ENCODE measurements at regions not wholly inside any gene's neighbourhood (a gene's known extent, or its start where the extent isn't known, plus 50 kb on each side); places are given as distances from the start of the nearest gene placed in this dataset.
"Not testable (repeated sequence)": the region's sequence is repeated elsewhere in the genome, so short reads cannot be mapped to it uniquely, and the experiment has no call there.

GRCh38 chr19:28329429-28329828 lies 883.5 kb downstream of the UQCRFS1 start:
- Mint-ChIP-seq H3K9me3 (peaks cover 10% of the 10 kb centered on the region), H3K4me3 (no peak overlapping the region), H3K4me1 (no peaks in the 10 kb centered on the region), H3K27ac (no peak overlapping the region), H3K36me3 (no peaks in the 10 kb centered on the region), H3K27me3 (no peaks in the 10 kb centered on the region)
- DNase-seq (ENCODE audit: low spot score in 2 of 2) (no peak), ATAC-seq (ENCODE audit: low read depth) (no peak)

- Mint-ChIP-seq H3K9me3 (peaks cover 6% of the 10 kb centered on the region), H3K4me1 (no peaks in the 10 kb centered on the region), H3K27ac (no peak overlapping the region), H3K27me3 (no peaks in the 10 kb centered on the region), H3K4me3 (no peak overlapping the region), H3K36me3 (no peaks in the 10 kb centered on the region)
- DNase-seq (ENCODE audit: low spot score in 2 of 2) (no peak), ATAC-seq (ENCODE audit: low read depth) (no peak)
Observed at GRCh38 chr19:28327905-28328304, 885.0 kb downstream of the UQCRFS1 start.

DNA sequence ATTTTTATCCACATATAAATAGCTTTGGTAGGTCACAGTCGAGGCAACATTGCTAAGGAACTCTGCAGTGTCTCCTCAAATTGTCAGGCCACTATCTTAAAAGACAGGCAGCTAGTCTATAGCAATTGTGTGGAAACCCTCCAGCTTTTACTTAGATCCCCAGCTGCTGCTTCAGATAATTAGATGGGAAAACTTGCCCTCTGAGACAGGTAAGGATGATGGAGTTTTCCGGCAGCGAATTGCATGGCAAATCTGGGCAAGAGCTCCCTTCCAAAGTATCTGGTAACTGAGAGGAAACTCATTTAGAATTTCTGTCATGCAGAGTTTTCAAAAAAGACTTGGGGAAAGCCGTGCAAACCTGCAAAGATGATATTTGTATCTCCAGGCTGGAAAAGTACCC lies 886.2 kb downstream of the UQCRFS1 start:
- no peak overlapping the region for H3K4me3 Mint-ChIP-seq
- no peak for DNase-seq (ENCODE audit: low spot score in 2 of 2)
- no peaks in the 10 kb centered on the region for H3K36me3 Mint-ChIP-seq
- no peak overlapping the region for H3K27ac Mint-ChIP-seq
- no peak for ATAC-seq (ENCODE audit: low read depth)
- H3K9me3 Mint-ChIP-seq = peaks cover 6% of the 10 kb centered on the region
- no peaks in the 10 kb centered on the region for H3K27me3 Mint-ChIP-seq
- H3K4me1 Mint-ChIP-seq = no peaks in the 10 kb centered on the region

- ATAC-seq (ENCODE audit: low read depth) = no peak
- Mint-ChIP-seq H3K9me3 (peaks cover 6% of the 10 kb centered on the region), H3K27me3 (no peaks in the 10 kb centered on the region), H3K36me3 (no peaks in the 10 kb centered on the region), H3K4me3 (no peak overlapping the region), H3K4me1 (no peaks in the 10 kb centered on the region), H3K27ac (no peak overlapping the region)
- DNase-seq (ENCODE audit: low spot score in 2 of 2) = no peak
Observed at GRCh38 chr19:28324275-28325060, 888.5 kb downstream of the UQCRFS1 start.

DNA sequence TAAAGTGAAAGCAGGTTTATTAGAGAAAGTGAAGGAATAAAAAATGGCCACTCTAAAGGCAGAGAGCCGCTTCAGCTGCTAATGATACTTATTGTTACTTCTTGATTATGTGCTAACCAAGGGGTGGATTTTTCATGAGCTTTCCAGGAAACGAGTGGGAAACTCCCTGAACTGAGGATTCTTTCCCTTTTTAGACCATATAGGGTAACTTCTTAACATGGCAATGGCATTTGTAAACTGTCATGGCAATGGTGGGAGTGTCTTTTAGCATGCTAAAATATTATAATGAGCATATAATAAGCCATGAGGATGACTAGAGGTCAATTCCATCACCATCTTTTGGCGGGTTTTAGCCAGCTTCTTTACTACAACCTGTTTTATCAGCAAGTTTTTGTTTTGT lies 890.0 kb downstream of the UQCRFS1 start:
- Mint-ChIP-seq H3K4me1 (no peaks in the 10 kb centered on the region), H3K27me3 (no peaks in the 10 kb centered on the region), H3K9me3 (no peaks in the 10 kb centered on the region), H3K4me3 (no peak overlapping the region), H3K27ac (no peak overlapping the region), H3K36me3 (no peaks in the 10 kb centered on the region)
- no peak for ATAC-seq (ENCODE audit: low read depth)
- no peak for DNase-seq (ENCODE audit: low spot score in 2 of 2)

- no peak overlapping the region for H3K4me3 Mint-ChIP-seq
- no peaks in the 10 kb centered on the region for H3K36me3 Mint-ChIP-seq
- no peak for DNase-seq (ENCODE audit: low spot score in 2 of 2)
- no peaks in the 10 kb centered on the region for H3K27me3 Mint-ChIP-seq
- no peak for ATAC-seq (ENCODE audit: low read depth)
- H3K9me3 Mint-ChIP-seq = no peaks in the 10 kb centered on the region
- H3K4me1 Mint-ChIP-seq = no peaks in the 10 kb centered on the region
- H3K27ac Mint-ChIP-seq = no peak overlapping the region
Observed at GRCh38 chr19:28322491-28322890, 890.5 kb downstream of the UQCRFS1 start.

DNA sequence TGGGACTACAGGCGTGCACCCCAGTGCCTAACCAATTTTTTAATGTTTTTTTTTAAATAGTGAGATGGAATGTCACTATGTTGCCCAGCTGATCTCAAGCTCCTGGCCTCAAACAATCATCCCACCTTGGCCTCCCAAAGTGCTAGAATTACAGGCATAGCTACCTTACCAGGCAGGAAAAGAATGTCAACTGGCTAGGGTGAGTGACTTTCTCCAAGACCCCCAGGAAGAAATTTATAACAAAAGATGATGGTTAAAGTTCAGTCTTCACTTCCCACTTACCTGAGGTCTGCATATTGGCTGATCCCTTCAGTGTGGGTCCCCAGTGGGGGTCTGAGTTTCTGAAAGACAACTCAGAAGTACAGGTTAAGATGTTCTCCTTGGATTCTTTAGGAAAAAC lies 893.0 kb downstream of the UQCRFS1 start:
- ATAC-seq (ENCODE audit: low read depth) = no peak
- Mint-ChIP-seq H3K27ac (no peak overlapping the region), H3K36me3 (no peaks in the 10 kb centered on the region), H3K27me3 (no peaks in the 10 kb centered on the region), H3K4me3 (no peak overlapping the region), H3K4me1 (no peaks in the 10 kb centered on the region), H3K9me3 (peaks cover 3% of the 10 kb centered on the region)
- no peak for DNase-seq (ENCODE audit: low spot score in 2 of 2)

DNA sequence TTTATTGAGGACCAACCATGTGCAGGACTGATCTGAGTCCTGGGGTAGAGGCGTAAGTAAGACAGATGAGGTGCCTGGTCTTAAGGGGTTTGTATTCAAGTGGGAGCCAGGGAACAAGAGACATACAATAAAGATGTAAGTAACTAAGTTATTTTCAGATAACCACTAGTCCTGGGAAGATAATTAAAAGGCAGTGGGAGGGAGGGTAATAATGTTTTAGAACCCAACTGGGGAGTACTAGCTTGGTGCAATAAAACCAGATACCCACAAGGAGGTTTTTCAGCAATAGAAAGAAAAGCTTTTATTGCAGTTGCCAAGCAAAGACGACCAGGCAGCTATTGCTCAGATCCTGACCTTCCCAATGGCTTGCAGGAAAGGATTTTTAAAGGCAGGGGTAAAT lies 893.7 kb downstream of the UQCRFS1 start:
- Mint-ChIP-seq H3K27me3 (no peaks in the 10 kb centered on the region), H3K4me1 (no peaks in the 10 kb centered on the region), H3K36me3 (no peaks in the 10 kb centered on the region), H3K27ac (no peak overlapping the region), H3K9me3 (peaks cover 3% of the 10 kb centered on the region), H3K4me3 (no peak overlapping the region)
- DNase-seq (ENCODE audit: low spot score in 2 of 2) (no peak), ATAC-seq (ENCODE audit: low read depth) (no peak)

DNA sequence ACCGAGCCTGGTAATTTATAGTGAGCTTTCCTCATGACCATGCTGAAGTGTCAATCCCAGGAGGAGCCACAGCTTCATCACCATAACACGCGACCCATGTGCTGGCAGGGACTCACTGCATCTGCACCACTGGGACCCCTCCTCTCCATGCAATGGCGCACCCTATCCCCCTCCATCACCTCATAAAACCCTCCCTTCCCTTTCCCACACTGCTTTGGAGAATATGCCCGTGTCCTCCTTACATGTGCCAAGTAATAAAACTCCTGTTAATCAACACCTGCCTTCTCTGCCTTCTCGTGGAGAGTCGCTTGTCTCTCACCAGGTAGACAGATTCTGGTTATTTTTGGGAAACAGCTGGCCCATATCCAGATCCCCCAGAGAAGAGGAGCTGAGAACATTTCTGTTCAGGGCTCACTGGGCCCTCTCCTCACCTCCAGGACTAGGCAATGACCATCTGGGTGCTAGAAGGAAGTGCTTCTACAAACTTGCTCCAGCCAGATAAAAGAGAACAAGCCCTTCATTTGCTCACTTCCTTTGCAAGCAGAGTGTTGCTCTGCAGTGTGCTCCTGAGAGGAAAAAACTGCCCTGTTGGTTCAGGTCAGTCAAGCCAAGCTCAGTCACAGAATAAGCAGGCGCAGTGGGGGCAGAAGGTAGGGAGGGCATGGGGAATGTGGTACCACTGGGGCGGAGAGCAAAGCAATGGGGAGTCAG lies 894.3 kb downstream of the UQCRFS1 start:
- H3K27me3 Mint-ChIP-seq = no peaks in the 10 kb centered on the region

DNA sequence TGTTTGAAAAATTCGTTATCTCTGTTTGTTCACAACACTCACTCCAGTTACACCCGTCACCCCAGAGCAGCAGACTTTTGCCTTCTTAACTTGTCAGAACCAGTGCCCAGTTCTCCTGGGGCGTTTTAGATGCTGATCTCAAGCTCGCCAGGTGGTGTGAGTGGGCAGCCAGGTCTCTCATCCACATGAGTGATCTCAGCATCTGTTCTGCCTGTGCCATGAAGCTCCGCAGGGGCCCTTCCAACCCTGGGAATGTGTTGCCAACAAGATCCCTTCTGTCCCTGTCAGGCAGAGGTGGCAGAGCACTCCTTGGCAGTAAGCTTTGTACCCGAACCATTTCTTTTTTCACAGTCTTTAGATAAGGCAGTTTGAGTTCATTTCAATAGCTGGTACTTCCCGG lies 896.5 kb downstream of the UQCRFS1 start:
- DNase-seq (ENCODE audit: low spot score in 2 of 2) (no peak), ATAC-seq (ENCODE audit: low read depth) (no peak)
- Mint-ChIP-seq H3K9me3 (peaks cover 3% of the 10 kb centered on the region), H3K27ac (no peak overlapping the region), H3K27me3 (no peaks in the 10 kb centered on the region), H3K4me3 (no peak overlapping the region), H3K36me3 (no peaks in the 10 kb centered on the region), H3K4me1 (no peaks in the 10 kb centered on the region)

More for the DNA sequence above, 894.3 kb downstream of the UQCRFS1 start:
- peaks cover 3% of the 10 kb centered on the region for H3K9me3 Mint-ChIP-seq
- DNase-seq (ENCODE audit: low spot score in 2 of 2) (no peak), ATAC-seq (ENCODE audit: low read depth) (no peak)
- no peaks in the 10 kb centered on the region for H3K36me3 Mint-ChIP-seq
- no peak overlapping the region for H3K4me3 Mint-ChIP-seq
- no peaks in the 10 kb centered on the region for H3K4me1 Mint-ChIP-seq
- H3K27ac Mint-ChIP-seq = no peak overlapping the region

DNA sequence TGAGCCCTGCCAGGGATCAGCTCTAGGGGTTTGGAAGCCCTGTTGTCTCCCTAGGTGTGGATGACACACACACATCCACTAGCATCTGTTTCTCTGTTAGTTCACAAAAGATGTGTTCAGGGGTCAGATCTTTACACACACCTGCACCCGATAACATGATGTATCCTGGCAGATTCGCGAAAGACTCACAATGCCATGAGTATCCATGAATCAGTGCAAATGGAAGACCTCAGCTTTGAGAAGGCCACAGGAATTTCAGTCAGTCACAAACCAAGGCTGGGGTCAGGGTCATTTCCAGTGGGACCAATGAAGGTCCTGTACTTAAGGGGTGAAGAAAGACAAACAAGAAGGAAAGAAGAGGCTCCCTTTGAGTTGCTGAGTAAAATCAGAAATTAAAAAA lies 898.2 kb downstream of the UQCRFS1 start:
- no peaks in the 10 kb centered on the region for H3K27me3 Mint-ChIP-seq
- peaks cover 4% of the 10 kb centered on the region for H3K9me3 Mint-ChIP-seq
- H3K27ac Mint-ChIP-seq = no peak overlapping the region
- H3K4me3 Mint-ChIP-seq = no peak overlapping the region
- H3K36me3 Mint-ChIP-seq = no peaks in the 10 kb centered on the region
- DNase-seq (ENCODE audit: low spot score in 2 of 2) = no peak
- no peak for ATAC-seq (ENCODE audit: low read depth)
- no peaks in the 10 kb centered on the region for H3K4me1 Mint-ChIP-seq

GRCh38 chr19:28314287-28314686 lies 898.7 kb downstream of the UQCRFS1 start:
- H3K27me3 Mint-ChIP-seq = no peaks in the 10 kb centered on the region
- no peaks in the 10 kb centered on the region for H3K36me3 Mint-ChIP-seq
- H3K4me3 Mint-ChIP-seq = no peak overlapping the region
- DNase-seq (ENCODE audit: low spot score in 2 of 2) (no peak), ATAC-seq (ENCODE audit: low read depth) (no peak)
- no peak overlapping the region for H3K27ac Mint-ChIP-seq
- peaks cover 5% of the 10 kb centered on the region for H3K9me3 Mint-ChIP-seq
- H3K4me1 Mint-ChIP-seq = no peaks in the 10 kb centered on the region

DNA sequence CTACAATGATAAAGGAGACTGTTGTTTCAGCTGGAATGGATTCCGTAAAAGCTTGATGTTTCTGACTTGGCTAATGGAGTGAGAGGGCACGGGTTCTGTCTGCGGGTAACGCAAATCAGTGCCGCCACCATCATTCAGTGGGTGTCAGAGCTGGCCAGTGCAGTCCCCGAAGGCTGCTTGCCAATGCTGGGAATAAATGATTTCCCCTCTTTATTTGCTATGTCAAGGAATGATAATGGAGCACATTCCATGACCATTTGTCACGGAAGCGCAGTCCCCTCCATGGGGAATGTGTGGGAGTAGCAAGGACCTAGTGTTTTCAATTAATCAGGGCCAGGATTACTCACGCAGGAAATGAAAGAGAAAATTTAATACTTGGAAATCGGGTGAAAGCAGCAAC lies 899.3 kb downstream of the UQCRFS1 start:
- Mint-ChIP-seq H3K27ac (no peak overlapping the region), H3K9me3 (peaks cover 5% of the 10 kb centered on the region), H3K4me1 (no peaks in the 10 kb centered on the region), H3K4me3 (no peak overlapping the region), H3K36me3 (no peaks in the 10 kb centered on the region), H3K27me3 (no peaks in the 10 kb centered on the region)
- no peak for ATAC-seq (ENCODE audit: low read depth)
- DNase-seq (ENCODE audit: low spot score in 2 of 2) = no peak

- no peaks in the 10 kb centered on the region for H3K36me3 Mint-ChIP-seq
- DNase-seq (ENCODE audit: low spot score in 2 of 2) (no peak), ATAC-seq (ENCODE audit: low read depth) (no peak)
- H3K4me1 Mint-ChIP-seq = no peaks in the 10 kb centered on the region
- no peak overlapping the region for H3K27ac Mint-ChIP-seq
- H3K27me3 Mint-ChIP-seq = no peaks in the 10 kb centered on the region
- no peak overlapping the region for H3K4me3 Mint-ChIP-seq
- H3K9me3 Mint-ChIP-seq = peaks cover 6% of the 10 kb centered on the region
Observed at GRCh38 chr19:28312269-28312668, 900.7 kb downstream of the UQCRFS1 start.

DNA sequence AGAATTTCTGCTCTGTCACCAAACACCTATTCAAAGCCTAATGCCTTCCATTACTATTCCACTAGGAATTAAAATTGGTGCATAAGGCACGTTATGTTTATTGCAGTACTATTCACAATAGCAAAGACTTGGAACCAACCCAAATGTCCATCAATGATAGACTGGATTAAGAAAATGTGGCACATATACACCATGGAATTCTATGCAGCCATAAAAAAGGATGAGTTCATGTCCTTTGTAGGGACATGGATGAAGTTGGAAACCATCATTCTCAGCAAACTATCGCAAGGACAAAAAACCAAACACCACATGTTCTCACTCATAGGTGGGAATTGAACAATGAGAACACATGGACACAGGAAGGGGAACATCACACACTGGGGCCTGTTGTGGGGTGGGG lies 902.1 kb downstream of the UQCRFS1 start:
- not testable (repeated sequence) for H3K27ac Mint-ChIP-seq; H3K27me3 Mint-ChIP-seq; H3K36me3 Mint-ChIP-seq; DNase-seq (ENCODE audit: low spot score in 2 of 2); ATAC-seq (ENCODE audit: low read depth); H3K9me3 Mint-ChIP-seq; H3K4me1 Mint-ChIP-seq; H3K4me3 Mint-ChIP-seq

Data from memory B cell (primary cell).